ENCODE measurements at regions not wholly inside any gene's neighbourhood (a gene's known extent, or its start where the extent isn't known, plus 50 kb on each side); places are given as distances from the start of the nearest gene placed in this dataset.

GRCh38 chr2:228648541-228648940 is 467.1 kb upstream of the SPHKAP start:
- FAIRE-seq = no peak

GRCh38 chr2:228646061-228646460 is 464.6 kb upstream of the SPHKAP start:
- no peak for FAIRE-seq

GRCh38 chr2:228644199-228644598 is 462.7 kb upstream of the SPHKAP start:
- FAIRE-seq = no peak

GRCh38 chr2:228642861-228643260 is 461.4 kb upstream of the SPHKAP start:
- FAIRE-seq = no peak

- FAIRE-seq = no peak
Measured at GRCh38 chr2:228630786-228631185, 449.3 kb upstream of the SPHKAP start.

- FAIRE-seq = no peak
Measured at GRCh38 chr2:228629251-228629650, 447.8 kb upstream of the SPHKAP start.

GRCh38 chr2:228628682-228629081 is 447.2 kb upstream of the SPHKAP start:
- no peak for FAIRE-seq

- FAIRE-seq = no peak
Measured at GRCh38 chr2:228627510-228627909, 446.0 kb upstream of the SPHKAP start.

GRCh38 chr2:228625481-228625880 is 444.0 kb upstream of the SPHKAP start:
- FAIRE-seq = no peak

- FAIRE-seq = no peak
Measured at GRCh38 chr2:228624733-228625132, 443.2 kb upstream of the SPHKAP start.

GRCh38 chr2:228615496-228615895 is 434.0 kb upstream of the SPHKAP start:
- no peak for FAIRE-seq

- no peak for FAIRE-seq
Measured at GRCh38 chr2:228614741-228615140, 433.3 kb upstream of the SPHKAP start.

- no peak for FAIRE-seq
Measured at GRCh38 chr2:228613133-228613850, 431.8 kb upstream of the SPHKAP start.

GRCh38 chr2:228611171-228611570 is 429.7 kb upstream of the SPHKAP start:
- no peak for FAIRE-seq

- no peak for FAIRE-seq
Measured at GRCh38 chr2:228602288-228602687, 420.8 kb upstream of the SPHKAP start.

GRCh38 chr2:228600265-228600664 is 418.8 kb upstream of the SPHKAP start:
- no peak for FAIRE-seq

GRCh38 chr2:228599781-228600180 is 418.3 kb upstream of the SPHKAP start:
- no peak for FAIRE-seq

- FAIRE-seq = no peak
Measured at GRCh38 chr2:228599297-228599696, 417.8 kb upstream of the SPHKAP start.

GRCh38 chr2:228597032-228597431 is 415.5 kb upstream of the SPHKAP start:
- FAIRE-seq = no peak

- no peak for FAIRE-seq
Measured at GRCh38 chr2:228594012-228594411, 412.5 kb upstream of the SPHKAP start.

GRCh38 chr2:228592925-228593324 is 411.4 kb upstream of the SPHKAP start:
- FAIRE-seq = no peak

GRCh38 chr2:228590681-228591080 is 409.2 kb upstream of the SPHKAP start:
- no peak for FAIRE-seq

- FAIRE-seq = no peak
Measured at GRCh38 chr2:228589115-228589514, 407.6 kb upstream of the SPHKAP start.

GRCh38 chr2:228581731-228582130 is 400.2 kb upstream of the SPHKAP start:
- no peak for FAIRE-seq

GRCh38 chr2:228575897-228576296 is 394.4 kb upstream of the SPHKAP start:
- FAIRE-seq = no peak
